ENCODE measurements at regions not wholly inside any gene's neighbourhood (a gene's known extent, or its start where the extent isn't known, plus 50 kb on each side); places are given as distances from the start of the nearest gene placed in this dataset.
"Not testable (repeated sequence)": the region's sequence is repeated elsewhere in the genome, so short reads cannot be mapped to it uniquely, and the experiment has no call there.

- no peaks in the 10 kb centered on the region for H3K27me3 Mint-ChIP-seq
- H3K36me3 Mint-ChIP-seq (ENCODE audit: low read depth): no peaks in the 10 kb centered on the region
- CTCF ChIA-PET: no interaction called here
- H3K4me1 Mint-ChIP-seq: no peaks in the 10 kb centered on the region
- H3K9me3 Mint-ChIP-seq (ENCODE audit: low read depth): peaks cover 9% of the 10 kb centered on the region
- H3K27ac Mint-ChIP-seq: no peak overlapping the region
- DNase-seq (no peak), ATAC-seq (no peak)
- POLR2A ChIA-PET: no interaction called here
- intact Hi-C loops (cut with DNase I, micrococcal nuclease): no loop called here
- no peak overlapping the region for H3K4me3 Mint-ChIP-seq
These were observed 1932.2 kb upstream of the RAG2 start for GRCh38 chr11:38530226-38530625.

GRCh38 chr11:38524945-38525344, 1926.9 kb upstream of the RAG2 start:
- Mint-ChIP-seq H3K4me1 (no peaks in the 10 kb centered on the region), H3K9me3 (ENCODE audit: low read depth) (peaks cover 14% of the 10 kb centered on the region), H3K4me3 (no peak overlapping the region), H3K36me3 (ENCODE audit: low read depth) (no peaks in the 10 kb centered on the region), H3K27me3 (no peaks in the 10 kb centered on the region), H3K27ac (no peak overlapping the region)
- no peak for ATAC-seq
- POLR2A ChIA-PET: no interaction called here
- no peak for DNase-seq
- CTCF ChIA-PET: no interaction called here
- intact Hi-C loops (cut with DNase I, micrococcal nuclease): no loop called here

- DNase-seq: no peak
- POLR2A ChIA-PET: no interaction called here
- H3K36me3 Mint-ChIP-seq (ENCODE audit: low read depth): no peaks in the 10 kb centered on the region
- no peak overlapping the region for H3K27ac Mint-ChIP-seq
- no peak for ATAC-seq
- intact Hi-C loops (cut with DNase I, micrococcal nuclease): no loop called here
- H3K9me3 Mint-ChIP-seq (ENCODE audit: low read depth): peaks cover 10% of the 10 kb centered on the region
- H3K27me3 Mint-ChIP-seq: no peaks in the 10 kb centered on the region
- CTCF ChIA-PET: no interaction called here
- no peaks in the 10 kb centered on the region for H3K4me1 Mint-ChIP-seq
- no peak overlapping the region for H3K4me3 Mint-ChIP-seq
These were observed 1920.0 kb upstream of the RAG2 start for GRCh38 chr11:38517991-38518390.

GRCh38 chr11:38512830-38513229, 1914.8 kb upstream of the RAG2 start:
- H3K9me3 Mint-ChIP-seq (ENCODE audit: low read depth): peaks cover 10% of the 10 kb centered on the region
- H3K4me3 Mint-ChIP-seq; H3K27ac Mint-ChIP-seq; DNase-seq; H3K36me3 Mint-ChIP-seq (ENCODE audit: low read depth); CTCF ChIA-PET; intact Hi-C loops (cut with DNase I, micrococcal nuclease); ATAC-seq; H3K4me1 Mint-ChIP-seq; POLR2A ChIA-PET; H3K27me3 Mint-ChIP-seq: not testable (repeated sequence)

- H3K4me3 Mint-ChIP-seq: no peak overlapping the region
- ATAC-seq: no peak
- ChIA-PET CTCF (no interaction called here), POLR2A (no interaction called here)
- H3K9me3 Mint-ChIP-seq (ENCODE audit: low read depth): peaks cover 7% of the 10 kb centered on the region
- H3K27me3 Mint-ChIP-seq: no peaks in the 10 kb centered on the region
- DNase-seq: no peak
- H3K4me1 Mint-ChIP-seq: no peaks in the 10 kb centered on the region
- intact Hi-C loops (cut with DNase I, micrococcal nuclease): no loop called here
- H3K27ac Mint-ChIP-seq: no peak overlapping the region
- no peaks in the 10 kb centered on the region for H3K36me3 Mint-ChIP-seq (ENCODE audit: low read depth)
These were observed 1912.0 kb upstream of the RAG2 start for GRCh38 chr11:38510041-38510440.

GRCh38 chr11:38503876-38504275, 1905.8 kb upstream of the RAG2 start:
- Mint-ChIP-seq H3K27ac (no peak overlapping the region), H3K4me1 (no peaks in the 10 kb centered on the region), H3K4me3 (no peak overlapping the region), H3K27me3 (no peaks in the 10 kb centered on the region), H3K9me3 (ENCODE audit: low read depth) (peaks cover 10% of the 10 kb centered on the region), H3K36me3 (ENCODE audit: low read depth) (no peaks in the 10 kb centered on the region)
- DNase-seq (no peak), ATAC-seq (no peak)
- CTCF ChIA-PET: no interaction called here
- intact Hi-C loops (cut with DNase I, micrococcal nuclease): no loop called here
- POLR2A ChIA-PET: no interaction called here

GRCh38 chr11:38498721-38499120, 1900.7 kb upstream of the RAG2 start:
- intact Hi-C loops (cut with DNase I, micrococcal nuclease): no loop called here
- CTCF ChIA-PET: no interaction called here
- Mint-ChIP-seq H3K27ac (no peak overlapping the region), H3K36me3 (ENCODE audit: low read depth) (no peaks in the 10 kb centered on the region), H3K4me3 (no peak overlapping the region), H3K9me3 (ENCODE audit: low read depth) (peaks cover 15% of the 10 kb centered on the region), H3K4me1 (no peaks in the 10 kb centered on the region), H3K27me3 (no peaks in the 10 kb centered on the region)
- DNase-seq (no peak), ATAC-seq (no peak)
- POLR2A ChIA-PET: no interaction called here

GRCh38 chr11:38491986-38492385, 1894.0 kb upstream of the RAG2 start:
- POLR2A ChIA-PET: no interaction called here
- H3K9me3 Mint-ChIP-seq (ENCODE audit: low read depth): peaks cover 16% of the 10 kb centered on the region
- H3K4me3 Mint-ChIP-seq: no peak overlapping the region
- H3K27me3 Mint-ChIP-seq: no peaks in the 10 kb centered on the region
- no peak overlapping the region for H3K27ac Mint-ChIP-seq
- H3K4me1 Mint-ChIP-seq: no peaks in the 10 kb centered on the region
- H3K36me3 Mint-ChIP-seq (ENCODE audit: low read depth): no peaks in the 10 kb centered on the region
- DNase-seq (no peak), ATAC-seq (no peak)
- intact Hi-C loops (cut with DNase I, micrococcal nuclease): no loop called here
- CTCF ChIA-PET: no interaction called here

GRCh38 chr11:38481391-38481790, 1883.4 kb upstream of the RAG2 start:
- intact Hi-C loops (cut with DNase I, micrococcal nuclease): no loop called here
- Mint-ChIP-seq H3K4me3 (no peak overlapping the region), H3K9me3 (ENCODE audit: low read depth) (peaks cover 16% of the 10 kb centered on the region), H3K27ac (no peak overlapping the region), H3K36me3 (ENCODE audit: low read depth) (no peaks in the 10 kb centered on the region), H3K4me1 (no peaks in the 10 kb centered on the region), H3K27me3 (no peaks in the 10 kb centered on the region)
- DNase-seq: no peak
- CTCF ChIA-PET: no interaction called here
- POLR2A ChIA-PET: no interaction called here
- ATAC-seq: no peak

- Mint-ChIP-seq H3K9me3 (ENCODE audit: low read depth) (peaks cover 6% of the 10 kb centered on the region), H3K4me3 (no peak overlapping the region), H3K36me3 (ENCODE audit: low read depth) (no peaks in the 10 kb centered on the region), H3K4me1 (no peaks in the 10 kb centered on the region), H3K27ac (no peak overlapping the region), H3K27me3 (no peaks in the 10 kb centered on the region)
- ATAC-seq: no peak
- ChIA-PET POLR2A (no interaction called here), CTCF (no interaction called here)
- intact Hi-C loops (cut with DNase I, micrococcal nuclease): no loop called here
- DNase-seq: no peak
These were observed 1879.0 kb upstream of the RAG2 start for GRCh38 chr11:38476808-38477575.

- CTCF ChIA-PET: no interaction called here
- Mint-ChIP-seq H3K36me3 (ENCODE audit: low read depth) (no peaks in the 10 kb centered on the region), H3K27ac (no peak overlapping the region), H3K9me3 (ENCODE audit: low read depth) (peaks cover 11% of the 10 kb centered on the region), H3K4me3 (no peak overlapping the region), H3K4me1 (no peaks in the 10 kb centered on the region), H3K27me3 (no peaks in the 10 kb centered on the region)
- ATAC-seq: no peak
- POLR2A ChIA-PET: no interaction called here
- intact Hi-C loops (cut with DNase I, micrococcal nuclease): no loop called here
- no peak for DNase-seq
These were observed 1863.7 kb upstream of the RAG2 start for GRCh38 chr11:38461751-38462150.

GRCh38 chr11:38460896-38461295, 1862.9 kb upstream of the RAG2 start:
- no peak for DNase-seq
- intact Hi-C loops (cut with DNase I, micrococcal nuclease): no loop called here
- ChIA-PET CTCF (no interaction called here), POLR2A (no interaction called here)
- Mint-ChIP-seq H3K4me1 (no peaks in the 10 kb centered on the region), H3K36me3 (ENCODE audit: low read depth) (no peaks in the 10 kb centered on the region), H3K27ac (no peak overlapping the region), H3K4me3 (no peak overlapping the region), H3K9me3 (ENCODE audit: low read depth) (peaks cover 7% of the 10 kb centered on the region), H3K27me3 (no peaks in the 10 kb centered on the region)
- no peak for ATAC-seq

GRCh38 chr11:38460429-38460828, 1862.4 kb upstream of the RAG2 start:
- no peaks in the 10 kb centered on the region for H3K4me1 Mint-ChIP-seq
- DNase-seq (no peak), ATAC-seq (no peak)
- no peak overlapping the region for H3K4me3 Mint-ChIP-seq
- H3K9me3 Mint-ChIP-seq (ENCODE audit: low read depth): peaks cover 6% of the 10 kb centered on the region
- H3K27me3 Mint-ChIP-seq: no peaks in the 10 kb centered on the region
- H3K36me3 Mint-ChIP-seq (ENCODE audit: low read depth): no peaks in the 10 kb centered on the region
- ChIA-PET POLR2A (no interaction called here), CTCF (no interaction called here)
- H3K27ac Mint-ChIP-seq: no peak overlapping the region
- intact Hi-C loops (cut with DNase I, micrococcal nuclease): no loop called here
